GM21723 (cell line): ENCODE measurements at regions not wholly inside any gene's neighbourhood (a gene's known extent, or its start where the extent isn't known, plus 50 kb on each side); places are given as distances from the start of the nearest gene placed in this dataset.
A peak's percentile ranks its signal among the peaks of the same experiment; 100 is the strongest.

Experiments used
- ATAC-seq: cut with Tn5 transposase; IDR thresholded peaks from one replicate; pipeline ENCODE4 v1.9.1; 2021; ENCODE audit warnings: mild to moderate bottlenecking, moderate library complexity; ENCODE audit not compliant: unreplicated experiment

DNA sequence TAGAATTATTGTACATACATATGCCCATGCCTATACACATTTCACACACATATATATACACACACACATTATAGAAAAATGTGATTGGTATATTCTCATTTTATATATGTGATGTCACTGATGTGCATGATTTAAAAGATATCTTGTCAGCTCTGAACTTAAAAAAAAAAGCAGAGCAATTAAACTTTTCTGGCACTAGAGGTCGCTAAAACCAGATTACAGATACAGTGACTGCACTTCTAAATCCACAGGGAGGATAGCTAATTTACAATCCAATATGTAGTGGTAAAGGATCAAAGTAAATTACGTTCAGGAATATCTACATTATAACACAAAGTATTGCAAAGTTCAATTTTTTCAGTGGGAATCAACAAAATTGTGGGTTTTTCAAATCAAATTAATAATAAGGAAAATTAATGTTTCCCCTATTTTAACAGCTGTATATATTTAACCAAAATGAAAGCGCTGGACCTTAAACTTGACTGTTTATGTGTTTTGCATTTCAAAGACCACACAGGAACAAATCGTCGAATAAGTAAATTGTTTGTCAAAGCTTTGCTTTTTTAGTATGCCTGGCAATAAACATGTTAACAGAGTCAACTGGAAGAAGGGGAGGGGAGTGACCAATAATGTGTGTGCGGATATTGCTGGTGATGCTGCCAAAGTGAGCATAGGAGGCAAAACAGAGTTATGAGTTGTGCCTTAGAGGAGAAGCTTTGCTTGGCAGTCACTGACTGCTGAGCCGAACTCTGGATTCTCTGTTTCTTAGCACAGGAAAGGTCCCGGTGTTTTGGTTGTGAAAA is 1201.4 kb upstream of the C9orf72 start:
- ATAC-seq, result peak; percentile 66

- no peak for ATAC-seq
Measured at GRCh38 chr9:28779243-28779642, 1206.0 kb upstream of the C9orf72 start.

- ATAC-seq, result no peak
Measured at GRCh38 chr9:28781481-28781880, 1208.2 kb upstream of the C9orf72 start.

- ATAC-seq, result no peak
Measured at GRCh38 chr9:28782630-28783029, 1209.3 kb upstream of the C9orf72 start.

GRCh38 chr9:28792716-28793115 is 1219.4 kb upstream of the C9orf72 start:
- ATAC-seq, result no peak

DNA sequence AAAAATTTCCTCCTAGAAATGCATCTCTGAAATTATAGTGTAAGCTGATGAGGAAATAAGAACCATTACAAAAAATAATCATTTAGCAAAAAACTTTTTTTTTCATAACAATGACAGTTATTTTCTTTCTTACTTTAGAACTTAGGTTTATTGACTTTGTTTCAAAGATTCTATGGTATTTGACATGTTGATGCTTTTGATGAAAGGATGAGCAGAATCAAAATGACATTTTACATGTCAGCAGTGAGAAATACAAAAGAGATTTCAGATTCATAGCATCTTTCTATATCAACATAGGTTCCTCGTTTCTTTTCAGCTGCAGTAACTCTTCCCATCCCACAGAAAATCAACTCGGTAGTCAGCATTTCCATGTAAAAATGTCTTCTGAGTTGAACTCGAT is 1226.6 kb upstream of the C9orf72 start:
- no peak for ATAC-seq

DNA sequence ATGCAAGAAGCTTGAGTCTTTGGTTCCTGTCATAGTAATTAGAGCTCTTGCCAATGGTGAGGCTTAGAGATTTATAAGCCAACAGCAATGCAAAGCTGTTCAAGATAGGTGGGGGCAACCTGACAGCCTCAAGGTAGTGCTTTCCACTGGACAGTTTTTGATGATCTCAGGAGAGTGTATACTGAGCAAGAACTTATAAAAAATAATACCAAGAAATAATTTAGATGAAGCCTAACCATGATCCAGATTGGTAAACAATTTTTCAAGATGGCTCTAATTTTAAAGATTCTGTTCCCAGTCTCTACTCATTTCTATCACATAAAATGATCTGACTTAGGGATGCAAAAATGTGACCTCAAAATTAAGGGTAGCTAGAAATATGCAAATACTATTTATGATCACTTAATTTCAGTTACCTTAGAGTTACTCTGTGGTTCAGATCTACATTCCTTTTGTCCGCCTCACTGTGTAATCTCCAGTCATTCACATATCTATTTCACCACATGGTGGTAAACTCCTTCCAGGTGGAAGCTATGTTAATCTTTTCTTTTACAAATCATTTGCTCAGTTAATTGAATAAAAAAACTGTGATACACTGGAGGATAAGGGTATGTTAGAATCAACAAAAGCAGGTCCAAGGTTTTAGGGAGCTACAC is 1228.0 kb upstream of the C9orf72 start:
- no peak for ATAC-seq

DNA sequence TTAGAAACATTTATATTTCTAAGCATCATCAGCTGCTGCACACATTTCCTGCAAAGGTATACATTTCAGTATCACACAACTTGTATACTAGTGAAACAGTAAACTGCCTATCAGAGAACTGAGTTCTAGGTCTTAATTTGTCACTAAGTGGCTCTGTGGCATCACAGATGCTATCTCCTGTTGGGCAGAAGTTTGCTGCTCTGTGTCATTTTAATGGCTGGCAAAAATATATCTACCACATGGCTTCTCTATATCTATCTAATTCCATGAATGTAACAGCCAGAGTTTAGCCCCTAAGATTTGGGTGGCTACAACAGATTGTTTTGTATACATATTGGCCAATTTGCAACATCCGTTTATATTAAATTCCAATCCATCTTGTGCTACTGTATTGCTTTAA is 1231.9 kb upstream of the C9orf72 start:
- no peak for ATAC-seq

GRCh38 chr9:28808042-28808441 is 1234.8 kb upstream of the C9orf72 start:
- ATAC-seq, result no peak

GRCh38 chr9:28810388-28811075 is 1237.3 kb upstream of the C9orf72 start:
- ATAC-seq, result no peak

DNA sequence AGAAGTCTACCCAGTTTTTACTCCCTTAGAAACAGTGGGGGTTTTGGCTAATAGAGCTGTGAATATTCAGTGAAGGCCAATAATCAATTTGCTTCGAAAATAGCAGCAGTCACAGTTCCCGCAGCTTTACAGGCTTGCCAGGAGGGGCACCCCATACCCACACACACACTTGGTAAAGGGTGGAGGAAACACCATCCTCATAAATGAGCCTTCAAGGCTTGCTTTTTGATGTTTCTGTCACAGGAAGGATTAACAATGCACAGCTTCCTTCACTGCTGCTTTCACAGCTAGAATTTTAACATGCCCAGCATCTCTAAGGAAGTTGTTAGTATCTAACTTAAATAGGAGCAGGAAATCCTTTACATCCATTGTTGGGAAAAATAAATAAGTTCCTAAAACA is 1247.5 kb upstream of the C9orf72 start:
- ATAC-seq, result no peak

- no peak for ATAC-seq
Measured at GRCh38 chr9:28821240-28821639, 1248.0 kb upstream of the C9orf72 start.

DNA sequence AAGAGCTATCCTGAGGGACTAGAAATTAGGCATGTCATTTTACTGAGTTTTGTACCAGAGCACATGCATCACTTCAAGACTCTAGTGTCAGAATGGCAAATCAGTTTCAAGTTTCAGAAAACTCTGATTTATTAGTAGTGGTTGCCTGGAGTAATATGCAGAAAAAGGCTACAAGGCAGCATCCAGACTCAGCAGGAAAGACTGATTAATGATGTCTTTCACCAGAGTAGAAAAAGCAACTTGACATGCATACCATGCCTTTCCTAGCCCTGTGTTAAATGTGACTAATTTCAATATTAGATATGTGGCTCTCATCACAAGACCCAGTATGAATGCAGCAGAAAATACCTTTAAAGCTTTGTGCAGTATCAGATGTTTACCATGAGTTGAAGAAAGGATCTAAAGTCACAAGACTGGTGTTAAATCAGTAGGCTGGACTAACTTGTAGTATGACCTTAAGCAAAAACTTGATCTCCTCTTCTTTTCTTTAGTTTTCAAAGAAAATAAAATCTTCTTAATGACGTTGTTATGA is 1251.2 kb upstream of the C9orf72 start:
- ATAC-seq, result no peak

- no peak for ATAC-seq
Measured at GRCh38 chr9:28832168-28832770, 1259.0 kb upstream of the C9orf72 start.

DNA sequence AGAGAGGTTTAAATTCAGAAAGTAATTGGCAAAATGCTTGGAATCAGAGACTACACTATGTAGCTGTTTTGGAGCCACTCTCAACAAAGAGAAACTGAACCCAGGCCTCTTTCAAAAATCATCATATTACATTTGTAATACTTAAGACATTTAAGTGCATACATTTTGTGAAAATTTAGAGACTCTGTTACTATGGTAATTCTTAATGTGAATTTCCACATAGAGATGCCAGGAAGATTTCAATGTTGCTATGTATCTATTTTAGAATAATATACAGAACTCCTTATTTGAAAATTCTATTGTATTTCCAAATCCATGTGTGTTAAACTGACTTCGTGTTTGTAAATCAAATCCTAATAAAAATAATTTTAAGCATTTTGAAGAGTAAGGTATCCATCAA is 1260.9 kb upstream of the C9orf72 start:
- ATAC-seq, result no peak

GRCh38 chr9:28839778-28840430 is 1266.6 kb upstream of the C9orf72 start:
- no peak for ATAC-seq

DNA sequence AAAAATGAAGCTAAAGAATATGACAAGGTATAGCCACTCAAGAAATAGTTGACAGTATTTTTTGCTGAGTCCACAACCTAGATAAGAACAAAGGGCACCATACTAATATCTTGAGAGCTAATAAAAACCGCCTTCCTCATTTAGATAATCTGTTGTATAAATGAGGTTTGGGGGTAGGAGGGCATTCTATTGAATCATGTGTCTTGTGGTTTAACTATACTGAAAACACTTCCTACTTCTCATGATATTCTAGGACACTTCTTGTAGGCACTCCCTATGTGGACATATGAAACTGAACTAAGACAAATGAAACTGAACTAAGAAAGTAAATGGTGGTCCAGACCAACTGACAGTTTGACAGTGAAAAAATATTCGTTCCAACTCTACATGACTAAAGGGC is 1268.5 kb upstream of the C9orf72 start:
- no peak for ATAC-seq

DNA sequence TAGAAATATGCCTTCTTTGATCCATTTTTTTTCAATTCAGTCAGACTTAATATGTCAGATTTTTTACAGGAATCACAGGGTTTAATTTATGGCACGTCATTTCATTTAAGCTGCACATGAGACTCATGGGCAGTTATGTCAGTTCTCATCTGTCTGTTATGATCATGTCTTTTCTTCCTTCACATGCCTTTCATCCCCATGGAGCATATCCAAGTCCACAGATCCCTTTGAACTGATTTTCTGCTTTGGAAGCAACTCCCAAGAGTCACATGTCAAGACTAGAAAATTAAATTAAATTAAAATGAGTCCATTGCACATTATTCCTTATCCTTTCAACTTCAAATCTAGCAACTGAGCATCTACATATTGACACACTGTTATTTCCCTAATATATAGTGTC is 1274.0 kb upstream of the C9orf72 start:
- ATAC-seq, result no peak

GRCh38 chr9:28848671-28849070 is 1275.4 kb upstream of the C9orf72 start:
- ATAC-seq, result no peak

GRCh38 chr9:28853477-28853876 is 1280.2 kb upstream of the C9orf72 start:
- ATAC-seq, result no peak

DNA sequence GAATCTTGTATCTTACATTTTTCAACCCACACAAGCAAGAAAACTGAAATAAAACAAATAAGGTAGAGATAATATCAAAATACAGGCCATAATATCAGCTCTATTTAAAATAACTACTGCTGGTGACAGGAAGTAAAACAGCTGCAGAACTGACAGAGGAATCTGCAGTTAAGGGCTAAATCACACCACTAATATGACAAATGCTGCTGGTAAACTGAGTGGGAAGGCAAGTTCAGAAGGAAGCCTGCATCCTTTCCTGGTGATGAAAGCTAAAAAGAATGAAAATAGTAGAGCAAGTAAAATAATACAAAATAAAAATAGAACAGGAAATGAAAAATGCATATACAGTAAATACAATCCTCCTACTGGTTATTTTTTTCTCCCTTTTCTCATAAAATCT is 1293.7 kb upstream of the C9orf72 start:
- ATAC-seq, result no peak
